Breast epithelium (tissue), 4 donors: ENCODE measurements at regions not wholly inside any gene's neighbourhood (a gene's known extent, or its start where the extent isn't known, plus 50 kb on each side); places are given as distances from the start of the nearest gene placed in this dataset.

Experiments used
- DNase-seq, 2 donors: peaks; one replicate each; pipeline ENCODE4 v3.0.0-alpha.2; 2019; ENCODE audit warnings: low spot score in 2 of 2
- H3K27ac ChIP-seq, 2 donors: fragments of 200-600 bp; sonication (generic) in 1 of 2; one replicate each; pipeline ENCODE4 v1.5.1; 2016 to 2019; ENCODE audit warnings: mild to moderate bottlenecking in 1 of 2
- H3K27me3 ChIP-seq, 2 donors: fragments of 200-600 bp; sonication (generic) in 1 of 2; one replicate each; pipeline versions ENCODE4 v1.5.1 to v1.6.0; 2017 to 2019; ENCODE audit warnings: control low read depth in 1 of 2, mild to moderate bottlenecking in 1 of 2
- H3K36me3 ChIP-seq: fragments of 200-600 bp; one replicate; pipeline ENCODE4 v1.5.1; 2019
- H3K4me1 ChIP-seq, 2 donors: fragments of 200-600 bp; sonication (generic); one replicate each; pipeline ENCODE4 v1.5.1; 2016 to 2019; ENCODE audit warnings: control low read depth in 1 of 2
- H3K4me3 ChIP-seq, 3 donors: fragments of 200-600 bp; sonication (generic); 1 replicate in 2 of 3; 2 replicates in 1 of 3; pipeline ENCODE4 v1.5.1; 2016 to 2019; ENCODE audit warnings: mild to moderate bottlenecking in 3 of 3, moderate library complexity in 2 of 3
- H3K9me3 ChIP-seq, 2 donors: fragments of 200-600 bp; sonication (generic) in 1 of 2; one replicate each; pipeline ENCODE4 v1.5.1; 2016 to 2019; ENCODE audit warnings: control low read depth in 1 of 2
- POLR2A ChIP-seq: fragments of 450-650 bp; IDR thresholded peaks from one replicate; pipeline ENCODE4 v1.6.1; 2016; ENCODE audit warnings: antibody characterized with exemption, mild to moderate bottlenecking, moderate library complexity
- POLR2AphosphoS5 ChIP-seq, 3 donors: sonication (generic); formaldehyde crosslinking; IDR thresholded peaks; one replicate each; pipeline ENCODE4 v1.6.1; 2017; ENCODE audit warnings: antibody characterized with exemption in 3 of 3
- intact Hi-C: fragments of 100-400 bp; cut with DNase I; formaldehyde crosslinking; loops from one replicate; pipeline ENCODE4 v1.15.1; 2023; ENCODE audit warnings: low total_unique reads
- TF ChIP-seq, protein P1 (sequence below), 3 donors: fragments of 450-650 bp; IDR thresholded peaks; one replicate each; pipeline ENCODE4 v1.5.1; 2016 to 2017; ENCODE audit warnings: antibody characterized with exemption in 3 of 3, mild to moderate bottlenecking in 3 of 3, moderate library complexity in 3 of 3

DNA sequence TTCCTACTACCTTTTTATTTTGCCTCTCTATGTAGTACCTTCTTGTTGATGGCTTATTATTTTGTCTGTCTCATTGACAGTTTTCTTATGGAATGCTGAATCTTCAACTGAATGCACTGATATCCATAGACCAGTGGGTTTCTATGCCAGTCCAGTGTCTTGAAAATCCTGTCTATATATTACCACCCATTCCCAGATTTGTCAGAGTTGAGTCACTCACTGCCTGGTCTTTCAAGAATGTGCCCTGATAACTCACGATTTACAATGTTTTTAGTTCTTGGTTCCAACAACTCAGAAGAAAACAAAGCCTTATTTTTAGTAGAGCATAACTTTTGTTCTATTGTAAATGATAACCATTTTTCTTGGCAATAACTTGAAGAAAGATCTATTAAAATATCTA is 606.0 kb upstream of the PITX2 start:
- no peak overlapping the region for H3K4me3 ChIP-seq
- TF ChIP-seq POLR2A: no peak
- TF ChIP-seq POLR2AphosphoS5 (IDR thresholded peaks at IDR 0.05): no peak
- TF ChIP-seq, protein P1, sequence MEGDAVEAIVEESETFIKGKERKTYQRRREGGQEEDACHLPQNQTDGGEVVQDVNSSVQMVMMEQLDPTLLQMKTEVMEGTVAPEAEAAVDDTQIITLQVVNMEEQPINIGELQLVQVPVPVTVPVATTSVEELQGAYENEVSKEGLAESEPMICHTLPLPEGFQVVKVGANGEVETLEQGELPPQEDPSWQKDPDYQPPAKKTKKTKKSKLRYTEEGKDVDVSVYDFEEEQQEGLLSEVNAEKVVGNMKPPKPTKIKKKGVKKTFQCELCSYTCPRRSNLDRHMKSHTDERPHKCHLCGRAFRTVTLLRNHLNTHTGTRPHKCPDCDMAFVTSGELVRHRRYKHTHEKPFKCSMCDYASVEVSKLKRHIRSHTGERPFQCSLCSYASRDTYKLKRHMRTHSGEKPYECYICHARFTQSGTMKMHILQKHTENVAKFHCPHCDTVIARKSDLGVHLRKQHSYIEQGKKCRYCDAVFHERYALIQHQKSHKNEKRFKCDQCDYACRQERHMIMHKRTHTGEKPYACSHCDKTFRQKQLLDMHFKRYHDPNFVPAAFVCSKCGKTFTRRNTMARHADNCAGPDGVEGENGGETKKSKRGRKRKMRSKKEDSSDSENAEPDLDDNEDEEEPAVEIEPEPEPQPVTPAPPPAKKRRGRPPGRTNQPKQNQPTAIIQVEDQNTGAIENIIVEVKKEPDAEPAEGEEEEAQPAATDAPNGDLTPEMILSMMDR (IDR thresholded peaks at IDR 0.05): no peak
- H3K36me3 ChIP-seq: no peaks in the 10 kb centered on the region
- no peaks in the 10 kb centered on the region for H3K27me3 ChIP-seq
- H3K27ac ChIP-seq: no peak overlapping the region
- H3K4me1 ChIP-seq: no peaks in the 10 kb centered on the region
- DNase-seq: no peak
- H3K9me3 ChIP-seq: no peaks in the 10 kb centered on the region
- intact Hi-C loops: no loop called here

GRCh38 chr4:111230265-111230664 is 607.4 kb upstream of the PITX2 start:
- no peaks in the 10 kb centered on the region for H3K36me3 ChIP-seq
- no peaks in the 10 kb centered on the region for H3K27me3 ChIP-seq
- no peaks in the 10 kb centered on the region for H3K4me1 ChIP-seq
- H3K27ac ChIP-seq: no peak overlapping the region
- no peak for DNase-seq
- no peak overlapping the region for H3K4me3 ChIP-seq
- intact Hi-C loops: no loop called here
- TF ChIP-seq POLR2AphosphoS5 (IDR thresholded peaks at IDR 0.05) (no peak), POLR2A (no peak)
- TF ChIP-seq, protein P1 (IDR thresholded peaks at IDR 0.05): no peak
- no peaks in the 10 kb centered on the region for H3K9me3 ChIP-seq

- no peak for DNase-seq
- no peaks in the 10 kb centered on the region for H3K4me1 ChIP-seq
- intact Hi-C loops: no loop called here
- no peaks in the 10 kb centered on the region for H3K36me3 ChIP-seq
- H3K4me3 ChIP-seq: no peak overlapping the region
- H3K27ac ChIP-seq: no peak overlapping the region
- H3K9me3 ChIP-seq: no peaks in the 10 kb centered on the region
- H3K27me3 ChIP-seq: no peaks in the 10 kb centered on the region
- TF ChIP-seq POLR2AphosphoS5 (IDR thresholded peaks at IDR 0.05): no peak
- no peak for TF ChIP-seq POLR2A
- TF ChIP-seq, protein P1 (IDR thresholded peaks at IDR 0.05): no peak
These were observed 608.4 kb upstream of the PITX2 start for GRCh38 chr4:111231281-111231680.

- Histone ChIP-seq H3K4me3 (no peak overlapping the region), H3K27me3 (no peaks in the 10 kb centered on the region), H3K36me3 (no peaks in the 10 kb centered on the region), H3K9me3 (no peaks in the 10 kb centered on the region), H3K4me1 (no peaks in the 10 kb centered on the region), H3K27ac (no peak overlapping the region)
- DNase-seq: no peak
- intact Hi-C loops: no loop called here
- TF ChIP-seq POLR2A (no peak), POLR2AphosphoS5 (IDR thresholded peaks at IDR 0.05) (no peak)
- TF ChIP-seq, protein P1 (IDR thresholded peaks at IDR 0.05): no peak
These were observed 612.1 kb upstream of the PITX2 start for GRCh38 chr4:111234939-111235338.

DNA sequence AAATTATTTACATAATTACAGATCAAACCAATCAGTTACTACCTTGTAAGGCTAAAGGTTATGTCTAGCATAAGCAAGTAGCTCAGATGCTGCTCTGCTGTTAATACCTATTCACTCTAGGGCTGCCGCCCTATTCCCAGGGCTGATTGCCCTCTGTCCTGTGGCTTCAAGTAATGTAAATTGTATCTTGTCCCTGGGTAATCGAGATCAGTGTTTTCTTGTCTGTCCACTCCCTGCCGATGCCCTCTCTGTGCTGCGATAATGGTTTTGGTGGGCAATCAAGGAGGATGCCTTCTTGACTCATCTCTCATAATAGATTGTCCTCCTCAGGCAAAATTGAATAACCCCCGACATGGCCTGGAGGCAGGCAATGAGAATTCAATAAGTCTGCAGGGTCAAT is 641.0 kb upstream of the PITX2 start:
- no peak for DNase-seq
- Histone ChIP-seq H3K36me3 (no peaks in the 10 kb centered on the region), H3K4me1 (no peaks in the 10 kb centered on the region), H3K27ac (no peak overlapping the region), H3K9me3 (no peaks in the 10 kb centered on the region), H3K27me3 (no peaks in the 10 kb centered on the region), H3K4me3 (no peak overlapping the region)
- TF ChIP-seq, protein P1 (IDR thresholded peaks at IDR 0.05): no peak
- TF ChIP-seq POLR2AphosphoS5 (IDR thresholded peaks at IDR 0.05) (no peak), POLR2A (no peak)
- intact Hi-C loops: no loop called here
